H1 (cell line): ENCODE measurements at regions not wholly inside any gene's neighbourhood (a gene's known extent, or its start where the extent isn't known, plus 50 kb on each side); places are given as distances from the start of the nearest gene placed in this dataset.

Experiments used
- CTCF ChIA-PET: fragments of 300-600 bp; sonication (Branson Sonifier 250); formaldehyde crosslinking; loops from one replicate; lab custom pipeline; 2021; ENCODE audit not compliant: partially characterized antibody; lab: Charles Lee
- POLR2A ChIA-PET: fragments of 300-600 bp; sonication (Branson Sonifier 250); formaldehyde crosslinking; loops from one replicate; lab custom pipeline; 2021; ENCODE audit warnings: inconsistent platforms; ENCODE audit not compliant: partially characterized antibody; lab: Charles Lee
- DNase-seq, 2 experiments: peaks; one replicate each; pipeline versions ENCODE4 v3.0.0 to v3.0.0-alpha.2; 2010 to 2022; ENCODE audit warnings: low spot score in 2 of 2, low read depth in 1 of 2, mixed read lengths in 1 of 2
- FAIRE-seq: peaks from 2 replicates; lab custom pipeline; 2011; peaks lifted over from hg19 to GRCh38; lab: Jason Lieb, UNC
- H2AFZ ChIP-seq: 2 replicates; pipeline ENCODE4 v1.8.1; 2012; ENCODE audit warnings: low read length, inconsistent platforms
- H2AK5ac ChIP-seq: 2 replicates; pipeline ENCODE4 v1.6.1; 2013; ENCODE audit warnings: low read depth, low read length
- H2BK120ac ChIP-seq: replicated peaks from 2 replicates; pipeline ENCODE3; 2013; ENCODE audit warnings: low read depth, low read length, inconsistent platforms
- H2BK12ac ChIP-seq: 2 replicates; pipeline ENCODE4 v1.6.1; 2013; ENCODE audit warnings: low read depth, low read length
- H2BK15ac ChIP-seq: 2 replicates; pipeline ENCODE4 v1.6.1; 2013; ENCODE audit warnings: low read length
- H2BK20ac ChIP-seq: 2 replicates; pipeline ENCODE4 v1.6.1; 2013; ENCODE audit warnings: low read length
- H2BK5ac ChIP-seq: 2 replicates; pipeline ENCODE4 v1.6.1; 2013; ENCODE audit warnings: low read depth, low read length
- H3K14ac ChIP-seq: 2 replicates; pipeline ENCODE4 v1.6.1; 2013; ENCODE audit warnings: inconsistent platforms; ENCODE audit not compliant: insufficient read length
- H3K18ac ChIP-seq: 2 replicates; pipeline ENCODE4 v1.6.1; 2013; ENCODE audit warnings: low read length; ENCODE audit errors: extremely low read depth
- H3K23ac ChIP-seq: 2 replicates; pipeline ENCODE4 v1.6.1; 2013; ENCODE audit warnings: inconsistent platforms; ENCODE audit not compliant: insufficient read length
- H3K23me2 ChIP-seq: 2 replicates; pipeline ENCODE4 v1.6.1; 2013; ENCODE audit warnings: low read depth, low read length
- H3K27ac ChIP-seq: 2 replicates; pipeline ENCODE4 v1.6.1; 2011; ENCODE audit warnings: low read depth, low read length, inconsistent platforms
- H3K27me3 ChIP-seq, 4 experiments: replicated peaks in 1 of 4; 1 replicate in 1 of 4; 2 replicates in 3 of 4; pipeline versions ENCODE4 v1.6.1 to v1.8.1; 2011 to 2013; ENCODE audit warnings: low read length in 3 of 4, mild to moderate bottlenecking in 3 of 4, inconsistent platforms in 2 of 4, mixed read lengths in 2 of 4, moderate library complexity in 1 of 4; ENCODE audit not compliant: control insufficient read depth in 3 of 4, insufficient read depth in 3 of 4; ENCODE audit errors: extremely low read depth in 1 of 4
- H3K36me3 ChIP-seq, 4 experiments: 2 replicates each; pipeline versions ENCODE4 v1.6.1 to v1.8.1; 2011 to 2013; ENCODE audit warnings: mild to moderate bottlenecking in 4 of 4, low read length in 3 of 4, moderate library complexity in 2 of 4, control low read depth in 1 of 4, inconsistent platforms in 1 of 4; ENCODE audit not compliant: insufficient read depth in 4 of 4, control insufficient read depth in 2 of 4
- H3K4ac ChIP-seq: replicated peaks from 2 replicates; pipeline ENCODE3; 2013; ENCODE audit warnings: low read length, low read depth, mixed read lengths, inconsistent platforms; ENCODE audit not compliant: insufficient read length
- H3K4me1 ChIP-seq, 4 experiments: replicated peaks in 1 of 4; 1 replicate in 1 of 4; 2 replicates in 3 of 4; pipeline versions ENCODE4 v1.6.1 to v1.8.1; 2011 to 2013; ENCODE audit warnings: low read length in 3 of 4, inconsistent platforms in 2 of 4, mixed read lengths in 1 of 4; ENCODE audit not compliant: insufficient read depth in 4 of 4, control insufficient read depth in 3 of 4
- H3K4me2 ChIP-seq, 2 experiments: 2 replicates each; pipeline versions ENCODE4 v1.6.1 to v1.8.1; 2011 to 2013; ENCODE audit warnings: low read depth in 2 of 2, low read length in 2 of 2, control low read depth in 1 of 2, inconsistent platforms in 1 of 2, mild to moderate bottlenecking in 1 of 2; ENCODE audit not compliant: insufficient read depth in 1 of 2
- H3K4me3 ChIP-seq, 4 experiments: fragments of 200-600, 300-600 bp in 1 of 4; sonication (generic), shearing (Covaris generic), sonication (Bioruptor Twin) in 1 of 4; 2 replicates each; pipeline versions ENCODE4 v1.5.1 to v1.8.1; 2011 to 2016; ENCODE audit warnings: low read length in 4 of 4, low read depth in 3 of 4, control low read depth in 2 of 4, inconsistent platforms in 2 of 4, mild to moderate bottlenecking in 2 of 4, mixed read lengths in 1 of 4, moderate library complexity in 1 of 4; ENCODE audit not compliant: insufficient read depth in 2 of 4; ENCODE audit errors: extremely low read depth in 1 of 4
- H3K56ac ChIP-seq: replicated peaks from 2 replicates; pipeline ENCODE3; 2013; ENCODE audit warnings: low read depth, mild to moderate bottlenecking, mixed read lengths, low read length, inconsistent platforms; ENCODE audit not compliant: insufficient read length
- H3K79me1 ChIP-seq: 2 replicates; pipeline ENCODE4 v1.6.1; 2013; ENCODE audit warnings: low read depth, low read length, control low read depth
- H3K79me2 ChIP-seq, 2 experiments: 2 replicates each; pipeline versions ENCODE4 v1.6.1 to v1.8.1; 2012 to 2013; ENCODE audit warnings: low read length in 2 of 2, mild to moderate bottlenecking in 2 of 2, inconsistent platforms in 1 of 2; ENCODE audit not compliant: insufficient read depth in 2 of 2, control insufficient read depth in 1 of 2
- H3K9ac ChIP-seq, 4 experiments: replicated peaks in 1 of 4; 1 replicate in 1 of 4; 2 replicates in 3 of 4; pipeline versions ENCODE4 v1.6.1 to v1.8.1; 2011 to 2013; ENCODE audit warnings: low read depth in 3 of 4, low read length in 3 of 4, control low read depth in 2 of 4, mild to moderate bottlenecking in 2 of 4, moderate library complexity in 2 of 4, inconsistent platforms in 1 of 4; ENCODE audit errors: extremely low read depth in 1 of 4
- H3K9me3 ChIP-seq, 2 experiments: 2 replicates each; pipeline versions ENCODE4 v1.6.1 to v1.8.1; 2012 to 2013; ENCODE audit warnings: mild to moderate bottlenecking in 2 of 2, moderate library complexity in 2 of 2, control low read depth in 1 of 2, inconsistent platforms in 1 of 2, low read depth in 1 of 2, low read length in 1 of 2, mixed read lengths in 1 of 2; ENCODE audit not compliant: insufficient read depth in 2 of 2
- H4K20me1 ChIP-seq, 2 experiments: replicated peaks in 1 of 2; 2 replicates each; pipeline versions ENCODE3 to v1.8.1; 2011 to 2013; ENCODE audit warnings: inconsistent platforms in 2 of 2, low read length in 2 of 2, mild to moderate bottlenecking in 1 of 2; ENCODE audit not compliant: insufficient read depth in 2 of 2, control insufficient read depth in 1 of 2
- H4K5ac ChIP-seq: 2 replicates; pipeline ENCODE4 v1.6.1; 2013; ENCODE audit warnings: low read length, low read depth, mixed read lengths, inconsistent platforms; ENCODE audit not compliant: insufficient read length
- H4K8ac ChIP-seq: 2 replicates; pipeline ENCODE4 v1.8.0; 2013; ENCODE audit warnings: mild to moderate bottlenecking, moderate library complexity, low read length, inconsistent platforms; ENCODE audit not compliant: insufficient read depth; ENCODE audit errors: extremely low read depth
- H4K91ac ChIP-seq: replicated peaks from 2 replicates; pipeline ENCODE3; 2013; ENCODE audit warnings: low read length, mixed read lengths, inconsistent platforms; ENCODE audit not compliant: insufficient read length
- BCL11A ChIP-seq, 2 experiments: IDR thresholded peaks; one replicate each; pipeline ENCODE4 v1.6.1; 2011; ENCODE audit warnings: low read depth in 2 of 2, low read length in 2 of 2, mild to moderate bottlenecking in 2 of 2
- WGBS, 2 experiments: shearing (Covaris generic) in 1 of 2; methylation state at CpG; one replicate each; pipeline versions ENCODE4 v1.1.6 to v1.1.7; 2013 to 2015; ENCODE audit warnings: low lambda C conversion rate in 2 of 2, mixed read lengths in 2 of 2, inconsistent platforms in 1 of 2, low coverage in 1 of 2, missing lambda C conversion rate in 1 of 2; ENCODE audit not compliant: insufficient replicate concordance in 2 of 2, insufficient coverage in 1 of 2, insufficient read length in 1 of 2; ENCODE audit errors: extremely low coverage in 1 of 2, missing lambda C conversion rate in 1 of 2; 5-methylcytosine and 5-hydroxymethylcytosine counted together

GRCh38 chr13:81211713-81212112 lies 870.8 kb upstream of the SPRY2 start:
- FAIRE-seq, result no peak
- Histone ChIP-seq H3K56ac (no peak overlapping the region), H3K27ac (no peak overlapping the region), H3K23me2 (no peaks in the 10 kb centered on the region), H2BK20ac (no peak overlapping the region), H3K36me3 (no peaks in the 10 kb centered on the region), H2AK5ac (no peak overlapping the region), H3K14ac (no peak overlapping the region), H3K18ac (no peak overlapping the region), H4K5ac (no peak overlapping the region), H4K8ac (no peak overlapping the region), H2AFZ (no peak overlapping the region), H3K4me1 (no peaks in the 10 kb centered on the region), H3K4me3 (no peak overlapping the region), H2BK5ac (no peak overlapping the region), H4K20me1 (no peaks in the 10 kb centered on the region), H2BK120ac (no peak overlapping the region), H2BK15ac (no peak overlapping the region), H3K9ac (no peak overlapping the region), H4K91ac (no peak overlapping the region), H2BK12ac (no peak overlapping the region), H3K79me2 (no peaks in the 10 kb centered on the region), H3K79me1 (no peaks in the 10 kb centered on the region), H3K23ac (no peak overlapping the region), H3K27me3 (no peaks in the 10 kb centered on the region), H3K9me3 (no peaks in the 10 kb centered on the region), H3K4ac (no peak overlapping the region), H3K4me2 (no peak overlapping the region)
- WGBS, 2 experiments, result 96% methylated on average over 2 of the region's 2 CpGs; no CpG with 5 or more reads in 1 of the 2 experiments
- DNase-seq, result no peak
- ChIA-PET POLR2A (no interaction called here), CTCF (no interaction called here)
- TF ChIP-seq BCL11A (IDR thresholded peaks at IDR 0.05; ENCODE audit: low read depth in 2 of 2, low read length in 2 of 2), result no peak
